B cell (primary cell): ENCODE measurements at regions not wholly inside any gene's neighbourhood (a gene's known extent, or its start where the extent isn't known, plus 50 kb on each side); places are given as distances from the start of the nearest gene placed in this dataset.

ENCODE experiments used
- ATAC-seq: fragments of 200-7000 bp; cut with Tn5 transposase; one replicate; pipeline ENCODE4 v1.10.0; 2021; ENCODE audit warnings: low read depth, mild to moderate bottlenecking, moderate number of reproducible peaks, moderate library complexity
- CTCF ChIA-PET: fragments of 350-600 bp; sonication (Branson Sonifier 250); formaldehyde crosslinking; loops from one replicate; lab custom pipeline; 2021; ENCODE audit warnings: antibody characterized with exemption, inconsistent platforms; lab: Charles Lee
- POLR2A ChIA-PET: fragments of 350-600 bp; sonication (Branson Sonifier 250); formaldehyde crosslinking; loops from one replicate; lab custom pipeline; 2021; ENCODE audit warnings: antibody characterized with exemption; lab: Charles Lee
- DNase-seq: peaks from one replicate; pipeline ENCODE4 v3.0.0; 2013
- H2AFZ ChIP-seq: 2 replicates; pipeline ENCODE4 v1.6.1; 2012; ENCODE audit warnings: mild to moderate bottlenecking, low read depth, low read length; ENCODE audit not compliant: insufficient read depth, poor library complexity, severe bottlenecking
- H3K27ac ChIP-seq, 2 donors: 1 replicate in 1 of 2; 2 replicates in 1 of 2; pipeline ENCODE4 v1.5.1; 2012 to 2013; ENCODE audit warnings: low read length in 2 of 2, mild to moderate bottlenecking in 2 of 2, moderate library complexity in 1 of 2
- H3K27me3 ChIP-seq, 4 experiments: fragments of 200-600 bp in 1 of 4; sonication (generic) in 1 of 4; replicated peaks in 1 of 4; 1 replicate in 2 of 4; 2 replicates in 2 of 4; pipeline versions ENCODE4 v1.6.1 to v1.7.0; 2013 to 2016; ENCODE audit warnings: low read length in 3 of 4, mild to moderate bottlenecking in 2 of 4, mixed read lengths in 1 of 4, moderate library complexity in 1 of 4; ENCODE audit not compliant: insufficient read depth in 4 of 4, control insufficient read depth in 3 of 4; ENCODE audit errors: control extremely low read depth in 1 of 4
- H3K36me3 ChIP-seq, 2 experiments: replicated peaks in 1 of 2; 1 replicate in 1 of 2; 2 replicates in 1 of 2; pipeline versions ENCODE4 v1.6.1 to v1.7.1; 2013; ENCODE audit warnings: low read length in 1 of 2; ENCODE audit not compliant: insufficient read depth in 2 of 2, control insufficient read depth in 1 of 2; ENCODE audit errors: control extremely low read depth in 1 of 2, extremely low read depth in 1 of 2
- H3K4me1 ChIP-seq, 2 donors: fragments of 200-600 bp in 1 of 2; sonication (generic) in 1 of 2; 1 replicate in 1 of 2; 2 replicates in 1 of 2; pipeline versions ENCODE4 v1.5.1 to v1.6.1; 2013 to 2017; ENCODE audit warnings: low read length in 2 of 2; ENCODE audit not compliant: control insufficient read depth in 2 of 2, insufficient read depth in 2 of 2
- H3K4me2 ChIP-seq: replicated peaks from 2 replicates; pipeline ENCODE3; 2012; ENCODE audit warnings: mild to moderate bottlenecking, low read depth, low read length; ENCODE audit not compliant: poor library complexity, severe bottlenecking
- H3K4me3 ChIP-seq, 5 experiments: fragments of 200-600 bp in 1 of 5; sonication (generic) in 1 of 5; 1 replicate in 3 of 5; 2 replicates in 2 of 5; pipeline versions ENCODE4 v1.5.1 to v1.7.0; 2011 to 2016; ENCODE audit warnings: low read length in 4 of 5, mild to moderate bottlenecking in 4 of 5, low read depth in 2 of 5, control low read depth in 1 of 5, moderate library complexity in 1 of 5; ENCODE audit not compliant: insufficient read depth in 1 of 5; ENCODE audit errors: control extremely low read depth in 1 of 5, extremely low read depth in 1 of 5
- H3K79me2 ChIP-seq: fragments of 200-600 bp; sonication (generic); one replicate; pipeline ENCODE4 v1.6.0; 2016; ENCODE audit warnings: low read length; ENCODE audit not compliant: control insufficient read depth, insufficient read depth
- H3K9ac ChIP-seq: fragments of 200-600 bp; sonication (generic); 2 replicates; pipeline ENCODE4 v1.6.1; 2017; ENCODE audit warnings: mild to moderate bottlenecking, low read length, moderate library complexity
- H3K9me3 ChIP-seq, 3 donors: one replicate each; pipeline versions ENCODE4 v1.6.1 to v1.7.1; 2013; ENCODE audit warnings: low read length in 2 of 3; ENCODE audit not compliant: control insufficient read depth in 2 of 3, insufficient read depth in 1 of 3; ENCODE audit errors: control extremely low read depth in 1 of 3
- H4K20me1 ChIP-seq: 2 replicates; pipeline ENCODE4 v1.6.0; 2012; ENCODE audit warnings: mild to moderate bottlenecking, low read length; ENCODE audit not compliant: insufficient read depth, control insufficient read depth, poor library complexity, severe bottlenecking
- H3K27ac Mint-ChIP-seq: one replicate; pipeline ENCODE4 v1.8.0; 2021; ENCODE audit warnings: mixed read lengths
- H3K27me3 Mint-ChIP-seq: one replicate; pipeline ENCODE4 v1.8.0; 2021; ENCODE audit warnings: mixed read lengths
- H3K4me1 Mint-ChIP-seq: one replicate; pipeline ENCODE4 v1.8.0; 2021; ENCODE audit warnings: mixed read lengths
- H3K4me3 Mint-ChIP-seq: one replicate; pipeline ENCODE4 v1.8.0; 2021; ENCODE audit warnings: mixed read lengths
- H3K9me3 Mint-ChIP-seq: one replicate; pipeline ENCODE4 v1.8.0; 2022; ENCODE audit warnings: mixed read lengths; ENCODE audit not compliant: insufficient read depth
- EZH2 ChIP-seq: IDR thresholded peaks from 2 replicates; pipeline ENCODE4 v1.6.1; 2012; ENCODE audit warnings: borderline replicate concordance, low read depth, mild to moderate bottlenecking, moderate library complexity, low read length; ENCODE audit not compliant: insufficient read depth, poor library complexity, severe bottlenecking
- WGBS: methylation state at CpG from one replicate; pipeline ENCODE4 v1.1.5; 2013; ENCODE audit warnings: missing lambda C conversion rate; ENCODE audit not compliant: insufficient coverage; 5-methylcytosine and 5-hydroxymethylcytosine counted together
- intact Hi-C: fragments of 100-400 bp; cut with micrococcal nuclease; formaldehyde crosslinking; loops from one replicate; pipeline ENCODE4 v1.10.0; 2022
- TF ChIP-seq, protein P1 (sequence below): fragments of 200-600 bp; IDR thresholded peaks from one replicate; pipeline ENCODE4 v1.8.0; 2022; ENCODE audit warnings: antibody characterized with exemption, mild to moderate bottlenecking

DNA sequence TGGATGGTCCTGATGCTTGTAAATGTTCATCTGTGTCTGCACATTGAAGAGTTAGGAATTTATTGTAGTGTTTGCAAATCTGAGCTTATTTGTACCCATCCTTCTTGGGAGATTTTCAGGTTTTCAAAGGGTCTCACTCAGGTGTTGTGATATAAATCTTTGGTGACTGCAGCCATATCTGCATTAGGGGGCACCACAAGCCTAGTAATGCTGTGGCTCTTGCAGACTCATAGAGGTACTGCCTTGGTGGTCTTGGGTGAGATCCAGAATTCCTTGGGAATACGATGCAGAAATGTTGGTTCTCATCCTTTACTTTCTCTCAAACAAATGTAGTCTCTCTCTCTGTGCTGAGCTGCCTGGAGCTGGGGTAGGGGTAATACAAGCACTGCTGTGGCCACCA, 405.9 kb downstream of the TTLL7 start:
- POLR2A ChIA-PET = no interaction called here
- no peak overlapping the region for H3K27ac ChIP-seq
- intact Hi-C loops = no loop called here

DNA sequence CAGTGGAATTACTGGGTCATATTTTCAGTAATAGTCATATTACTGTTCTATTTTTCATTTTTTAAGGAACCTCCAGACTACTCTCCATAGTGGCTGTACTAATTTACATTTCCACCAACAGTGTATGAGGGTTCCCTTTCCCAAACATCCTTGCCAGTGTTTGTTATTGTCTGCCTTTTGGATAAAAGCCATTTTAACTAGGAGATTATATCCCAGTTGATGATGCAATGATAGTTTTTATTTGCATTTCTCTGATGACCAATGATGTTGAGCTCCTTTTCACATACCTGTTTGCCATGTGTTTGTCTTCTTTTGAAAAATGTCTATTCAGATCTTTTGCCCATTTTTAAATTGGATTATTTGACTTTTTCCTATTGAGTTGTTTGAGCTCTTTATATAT, 410.8 kb downstream of the TTLL7 start:
- Histone ChIP-seq H3K79me2 (no peaks in the 10 kb centered on the region), H3K27me3 (no peaks in the 10 kb centered on the region), H3K4me2 (no peak overlapping the region), H3K36me3 (no peaks in the 10 kb centered on the region), H3K4me3 (no peak overlapping the region), H3K9me3 (peaks cover 0 to 6% (median 1%) of the 10 kb centered on the region in 3 donors), H3K9ac (no peak overlapping the region), H4K20me1 (no peaks in the 10 kb centered on the region), H2AFZ (no peak overlapping the region), H3K27ac (no peak overlapping the region), H3K4me1 (no peaks in the 10 kb centered on the region)
- Mint-ChIP-seq H3K4me3 (no peak overlapping the region), H3K27me3 (no peaks in the 10 kb centered on the region), H3K4me1 (peaks cover 5% of the 10 kb centered on the region), H3K27ac (no peak overlapping the region), H3K9me3 (no peaks in the 10 kb centered on the region)
- ATAC-seq (no peak), DNase-seq (no peak)
- TF ChIP-seq EZH2 = no peak
- intact Hi-C loops = no loop called here
- POLR2A ChIA-PET = no interaction called here
- CTCF ChIA-PET = no interaction called here

More for the DNA sequence above, 405.9 kb downstream of the TTLL7 start:
- Mint-ChIP-seq H3K27ac (no peak overlapping the region), H3K27me3 (no peaks in the 10 kb centered on the region), H3K4me3 (no peak overlapping the region), H3K9me3 (no peaks in the 10 kb centered on the region), H3K4me1 (peaks cover 5% of the 10 kb centered on the region)
- Histone ChIP-seq H3K9ac (no peak overlapping the region), H3K36me3 (no peaks in the 10 kb centered on the region), H3K4me3 (no peak overlapping the region), H3K4me1 (no peaks in the 10 kb centered on the region), H3K79me2 (no peaks in the 10 kb centered on the region), H3K9me3 (peaks cover 0 to under 1% (median 0%) of the 10 kb centered on the region in 3 donors), H2AFZ (no peak overlapping the region), H3K4me2 (no peak overlapping the region), H4K20me1 (no peaks in the 10 kb centered on the region), H3K27me3 (no peaks in the 10 kb centered on the region)
- no peak for DNase-seq
- CTCF ChIA-PET = no interaction called here
- 100% methylated on average over 1 of the region's 1 CpG for WGBS
- TF ChIP-seq, protein P1, sequence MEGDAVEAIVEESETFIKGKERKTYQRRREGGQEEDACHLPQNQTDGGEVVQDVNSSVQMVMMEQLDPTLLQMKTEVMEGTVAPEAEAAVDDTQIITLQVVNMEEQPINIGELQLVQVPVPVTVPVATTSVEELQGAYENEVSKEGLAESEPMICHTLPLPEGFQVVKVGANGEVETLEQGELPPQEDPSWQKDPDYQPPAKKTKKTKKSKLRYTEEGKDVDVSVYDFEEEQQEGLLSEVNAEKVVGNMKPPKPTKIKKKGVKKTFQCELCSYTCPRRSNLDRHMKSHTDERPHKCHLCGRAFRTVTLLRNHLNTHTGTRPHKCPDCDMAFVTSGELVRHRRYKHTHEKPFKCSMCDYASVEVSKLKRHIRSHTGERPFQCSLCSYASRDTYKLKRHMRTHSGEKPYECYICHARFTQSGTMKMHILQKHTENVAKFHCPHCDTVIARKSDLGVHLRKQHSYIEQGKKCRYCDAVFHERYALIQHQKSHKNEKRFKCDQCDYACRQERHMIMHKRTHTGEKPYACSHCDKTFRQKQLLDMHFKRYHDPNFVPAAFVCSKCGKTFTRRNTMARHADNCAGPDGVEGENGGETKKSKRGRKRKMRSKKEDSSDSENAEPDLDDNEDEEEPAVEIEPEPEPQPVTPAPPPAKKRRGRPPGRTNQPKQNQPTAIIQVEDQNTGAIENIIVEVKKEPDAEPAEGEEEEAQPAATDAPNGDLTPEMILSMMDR = no peak
- no peak for TF ChIP-seq EZH2
- ATAC-seq = no peak
